D341Med (cell line): ENCODE measurements at regions not wholly inside any gene's neighbourhood (a gene's known extent, or its start where the extent isn't known, plus 50 kb on each side); places are given as distances from the start of the nearest gene placed in this dataset.
"Not testable (repeated sequence)": the region's sequence is repeated elsewhere in the genome, so short reads cannot be mapped to it uniquely, and the experiment has no call there.

ENCODE experiments used
- DNase-seq: peaks from one replicate; pipeline ENCODE4 v3.0.0; 2012; ENCODE audit warnings: low spot score

DNA sequence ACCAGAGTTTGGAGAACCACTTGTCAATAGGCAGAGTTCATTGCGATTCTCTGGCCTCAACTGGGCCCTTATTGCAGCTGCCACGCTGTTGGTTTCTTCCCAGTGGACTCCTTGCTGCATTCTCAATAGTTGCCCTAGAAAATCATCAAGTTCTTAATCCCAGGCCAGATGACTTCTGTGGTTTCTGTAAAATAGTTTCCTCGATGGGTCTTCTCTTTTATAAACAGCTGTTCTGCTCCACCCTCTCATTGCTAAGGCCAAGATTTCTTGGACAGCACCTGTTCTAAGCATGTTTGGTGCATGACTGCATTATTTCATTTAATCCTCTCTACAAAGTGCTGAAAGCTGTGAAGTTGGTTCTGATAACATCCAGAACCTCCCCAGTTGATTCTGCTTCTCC is 131.0 kb downstream of the BCL2L11 start:
- DNase-seq = no peak

- DNase-seq = no peak
Measured at GRCh38 chr2:111252436-111252835, 131.7 kb downstream of the BCL2L11 start.

DNA sequence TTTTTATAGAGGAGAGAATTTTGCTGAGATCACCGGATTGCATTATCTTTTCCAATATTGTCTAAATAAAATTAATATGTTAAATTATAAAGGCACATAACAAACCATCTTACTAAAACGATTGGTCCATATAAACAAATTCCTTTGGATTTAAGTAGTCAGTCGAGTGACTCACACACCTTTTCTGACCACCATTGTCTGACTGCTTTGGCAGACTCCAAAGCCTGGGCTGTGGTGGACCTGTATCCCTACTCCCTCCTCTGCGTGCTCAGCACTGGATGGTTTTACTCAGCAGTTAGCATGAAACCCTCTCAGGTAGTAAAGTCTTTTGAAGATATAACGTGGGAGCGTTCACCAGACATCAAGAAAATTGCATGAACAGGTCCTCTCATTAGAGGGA is 134.2 kb downstream of the BCL2L11 start:
- not testable (repeated sequence) for DNase-seq

DNA sequence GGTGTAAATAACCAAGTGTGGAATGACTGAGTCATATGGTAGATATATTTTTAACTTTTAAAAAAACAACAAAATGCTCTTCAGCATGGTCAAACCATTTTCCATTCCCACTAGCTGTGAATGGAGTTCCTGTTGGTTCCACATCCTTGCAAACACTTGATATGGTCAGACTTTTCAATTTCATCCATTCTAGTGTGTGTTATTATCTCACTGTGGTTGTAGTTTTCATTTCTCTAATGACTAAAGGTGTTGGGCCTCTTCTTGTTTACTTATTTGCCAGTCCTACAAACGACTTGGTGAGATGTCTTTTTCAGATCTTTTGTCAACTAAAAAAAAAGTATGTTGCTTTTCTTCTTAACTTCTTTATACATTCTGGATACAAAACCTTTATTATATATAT is 135.9 kb downstream of the BCL2L11 start:
- not testable (repeated sequence) for DNase-seq

- not testable (repeated sequence) for DNase-seq
Measured at GRCh38 chr2:111257607-111258006, 136.9 kb downstream of the BCL2L11 start.

- DNase-seq = not testable (repeated sequence)
Measured at GRCh38 chr2:111258318-111258717, 137.6 kb downstream of the BCL2L11 start.

DNA sequence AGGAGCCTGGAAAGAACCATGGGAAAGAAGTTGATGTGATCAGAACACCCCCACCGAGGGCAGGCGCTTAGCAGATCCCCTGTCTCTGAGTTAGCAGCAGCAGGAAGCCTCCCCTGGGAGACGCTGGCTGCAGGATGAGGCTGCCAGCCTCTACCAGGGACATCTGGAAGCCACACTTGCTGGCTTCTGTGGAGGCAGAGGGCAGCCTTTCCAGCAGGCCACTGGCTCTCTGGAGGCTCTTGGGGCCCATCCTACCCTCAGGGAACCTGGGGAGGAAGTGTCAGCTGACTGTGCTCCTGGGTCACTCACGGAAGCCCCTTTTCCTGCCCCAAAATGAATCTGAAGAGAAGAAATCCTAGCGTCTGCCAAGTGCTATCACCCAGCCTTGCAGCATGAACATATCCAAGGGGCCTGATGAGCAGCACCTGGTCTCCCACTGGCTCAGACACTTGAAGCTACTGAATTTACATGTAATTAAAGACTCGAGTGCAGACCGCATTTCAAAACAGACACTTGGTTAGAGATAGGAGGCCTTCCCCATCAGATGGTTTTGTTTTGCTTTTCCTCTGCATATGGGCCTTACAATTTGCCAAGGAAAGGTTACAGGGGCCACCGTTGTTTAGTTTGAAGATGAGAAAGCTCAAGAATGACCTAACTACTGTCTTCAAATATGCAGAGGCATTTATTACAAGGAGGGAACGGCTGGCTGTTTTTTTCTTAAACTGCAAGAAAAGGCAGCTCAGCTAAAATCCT is 142.1 kb downstream of the BCL2L11 start:
- DNase-seq = not testable (repeated sequence)

GRCh38 chr2:111263380-111264017 is 142.8 kb downstream of the BCL2L11 start:
- not testable (repeated sequence) for DNase-seq

GRCh38 chr2:111264956-111265355 is 144.2 kb downstream of the BCL2L11 start:
- DNase-seq = not testable (repeated sequence)

DNA sequence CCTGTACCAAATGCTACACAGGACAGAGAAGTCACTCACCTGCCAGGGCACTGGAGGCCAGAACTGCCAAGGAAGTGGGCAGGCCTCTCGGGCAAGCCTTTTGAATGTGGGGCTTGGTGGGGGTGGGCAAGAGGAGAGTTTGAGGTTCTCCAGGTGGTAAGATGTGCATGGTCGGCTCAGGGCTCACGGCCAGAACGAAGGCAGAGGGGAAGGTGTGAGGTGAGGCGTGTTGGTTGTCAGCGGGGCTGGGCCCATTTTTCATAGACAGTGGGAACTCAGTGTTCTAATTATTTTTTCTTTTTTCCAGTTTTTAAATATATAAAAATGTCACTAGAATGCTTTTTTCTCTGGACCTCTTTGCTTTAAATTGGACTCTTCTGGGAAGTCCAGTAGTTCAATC is 145.8 kb downstream of the BCL2L11 start:
- not testable (repeated sequence) for DNase-seq

DNA sequence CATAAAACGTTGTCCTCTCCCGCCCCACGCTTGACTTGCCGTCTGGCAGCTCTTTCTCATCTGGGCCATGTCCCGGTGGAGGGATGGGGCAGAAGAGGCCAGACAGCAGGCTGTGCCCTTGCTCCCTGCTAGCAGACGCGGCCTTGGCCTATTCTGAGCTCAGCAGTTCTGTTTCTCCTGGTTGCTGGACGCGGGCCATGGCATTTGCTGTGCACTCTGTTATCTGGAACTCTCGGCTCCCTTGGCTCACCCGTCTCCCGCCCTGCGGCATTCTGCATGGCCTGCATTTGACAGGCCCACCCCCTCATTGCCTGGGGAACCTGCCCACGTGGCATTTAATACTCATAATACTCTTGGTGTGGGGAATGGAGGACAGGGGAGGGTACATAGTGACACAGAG is 146.3 kb downstream of the BCL2L11 start:
- DNase-seq = not testable (repeated sequence)

- DNase-seq = not testable (repeated sequence)
Measured at GRCh38 chr2:111269761-111270323, 149.1 kb downstream of the BCL2L11 start.

GRCh38 chr2:111270569-111270968 is 149.9 kb downstream of the BCL2L11 start:
- not testable (repeated sequence) for DNase-seq

- not testable (repeated sequence) for DNase-seq
Measured at GRCh38 chr2:111271647-111272304, 151.1 kb downstream of the BCL2L11 start.

- not testable (repeated sequence) for DNase-seq
Measured at GRCh38 chr2:111273007-111273406, 152.3 kb downstream of the BCL2L11 start.

- not testable (repeated sequence) for DNase-seq
Measured at GRCh38 chr2:111275047-111275853, 154.5 kb downstream of the BCL2L11 start.

DNA sequence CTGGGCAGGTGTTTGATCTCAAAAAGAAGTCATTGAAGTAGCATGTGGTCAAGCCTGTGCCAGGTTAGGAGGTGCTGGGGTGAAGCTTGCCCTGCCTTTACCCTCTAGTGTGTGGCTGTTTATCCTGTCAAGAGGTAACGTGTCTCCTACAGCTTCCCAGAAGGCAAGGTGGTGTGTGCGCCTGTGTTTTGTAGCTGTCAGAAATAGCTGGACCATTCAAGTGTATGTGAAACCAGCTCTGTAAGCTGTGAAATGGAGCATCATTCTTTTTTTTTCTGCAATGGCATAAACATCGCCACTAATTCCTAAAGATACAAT is 155.1 kb downstream of the BCL2L11 start:
- DNase-seq = not testable (repeated sequence)

DNA sequence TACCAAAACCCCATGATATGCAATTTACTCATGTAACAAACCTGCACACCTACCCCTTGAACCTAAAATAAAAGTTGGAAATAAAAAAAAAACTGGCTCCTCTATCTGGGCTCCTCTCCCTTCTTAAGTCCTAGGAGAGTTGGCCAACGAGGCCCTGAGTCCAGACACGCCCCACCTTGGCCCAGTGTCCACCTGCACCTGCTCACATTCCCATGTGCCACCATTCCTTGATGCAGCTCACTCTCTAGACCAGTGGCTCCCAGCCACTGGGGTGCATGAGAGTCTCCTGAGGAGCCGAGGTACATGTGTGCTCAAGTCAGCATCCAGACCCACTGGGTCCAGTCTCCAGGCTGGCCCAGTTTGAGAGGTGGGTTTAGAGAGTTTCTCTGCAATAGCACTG is 157.4 kb downstream of the BCL2L11 start:
- DNase-seq = not testable (repeated sequence)

DNA sequence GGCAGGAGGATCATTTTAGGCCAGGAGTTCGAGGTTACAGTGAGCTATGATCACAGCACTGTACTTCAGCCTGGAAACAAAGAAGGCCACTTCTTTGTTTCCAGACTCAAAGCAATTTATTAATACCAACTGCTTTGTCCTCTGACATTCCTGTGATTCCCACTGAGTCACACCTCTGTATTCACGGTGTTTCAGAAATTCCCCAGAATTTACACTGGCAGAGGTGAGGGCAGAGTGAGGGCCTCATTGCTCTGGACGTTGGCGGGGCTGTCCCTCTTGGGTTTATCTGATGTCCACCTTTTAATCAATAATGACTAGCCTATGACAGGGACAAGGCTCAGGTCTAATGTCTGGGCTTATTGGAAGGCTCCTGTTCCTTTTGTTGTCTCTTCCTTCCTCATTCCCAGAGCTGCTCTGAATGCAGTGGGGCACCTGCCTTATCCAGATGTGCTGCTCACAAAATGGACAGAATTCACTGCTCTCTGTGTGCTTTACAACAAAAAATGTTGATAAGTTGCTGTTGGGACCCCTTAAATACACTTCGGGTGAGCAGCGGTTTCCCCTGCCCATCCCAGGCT is 160.1 kb downstream of the BCL2L11 start:
- not testable (repeated sequence) for DNase-seq

- DNase-seq = not testable (repeated sequence)
Measured at GRCh38 chr2:111282162-111282561, 161.4 kb downstream of the BCL2L11 start.
